HG03175 (cell line): ENCODE measurements at regions not wholly inside any gene's neighbourhood (a gene's known extent, or its start where the extent isn't known, plus 50 kb on each side); places are given as distances from the start of the nearest gene placed in this dataset.

ENCODE experiments used
- ATAC-seq: cut with Tn5 transposase; IDR thresholded peaks from one replicate; pipeline ENCODE4 v1.9.1; 2021; ENCODE audit warnings: mild to moderate bottlenecking, moderate library complexity; ENCODE audit not compliant: unreplicated experiment

DNA sequence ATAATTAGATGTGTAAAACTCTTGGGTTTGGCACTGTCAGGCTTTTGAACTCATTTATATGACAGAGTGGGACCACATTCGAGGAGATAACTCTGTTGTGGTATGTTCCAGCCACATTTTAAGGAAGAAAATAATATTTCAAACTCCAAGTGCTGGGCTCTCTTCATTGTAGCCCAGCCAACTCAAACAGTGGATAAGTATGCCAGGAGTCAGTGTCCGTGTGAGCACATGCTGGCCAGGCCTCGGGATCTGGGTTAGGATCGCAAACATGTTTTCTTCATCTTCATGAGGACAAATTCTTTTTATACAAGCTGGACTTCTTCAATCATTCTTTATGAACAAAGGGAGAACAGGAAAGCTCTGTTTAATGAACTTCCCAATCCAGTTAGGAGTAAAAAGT is 497.5 kb downstream of the MAFB start:
- ATAC-seq: no peak

DNA sequence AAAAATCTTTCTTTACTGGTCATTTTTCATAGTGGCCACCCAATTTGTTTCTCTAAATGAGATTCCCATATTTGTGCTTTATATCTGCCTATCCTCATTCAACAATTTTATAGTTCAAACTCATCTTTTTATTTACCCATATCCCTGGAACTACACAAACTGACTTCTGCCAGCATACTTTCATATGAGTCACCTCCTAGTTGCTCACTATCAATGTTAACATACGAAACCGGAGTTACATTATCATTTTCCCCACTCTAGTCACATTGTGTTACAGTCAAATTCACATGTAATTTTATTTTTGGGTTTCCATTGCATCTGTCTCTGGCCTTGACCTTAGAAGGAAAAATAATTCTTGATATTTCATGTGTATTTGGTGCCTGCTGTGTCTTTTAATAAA is 499.4 kb downstream of the MAFB start:
- ATAC-seq: no peak

DNA sequence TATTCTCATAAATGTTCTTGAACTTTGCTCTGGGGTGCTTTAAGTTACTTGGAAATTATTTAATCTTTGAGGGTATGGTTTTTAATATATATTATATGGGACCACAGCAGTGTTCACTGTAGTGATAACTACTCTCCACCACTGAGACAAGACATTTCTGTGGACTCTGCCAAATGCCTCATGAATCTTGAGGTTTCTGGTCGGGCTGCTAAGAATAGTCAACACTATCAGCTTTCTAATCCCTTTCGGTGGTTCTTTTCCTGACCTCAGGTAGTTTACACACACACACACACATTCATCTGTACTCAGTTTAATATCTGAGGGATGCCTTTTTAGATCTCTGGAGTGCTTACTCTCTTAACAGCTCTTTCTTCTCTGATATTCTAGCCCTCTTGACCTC is 500.7 kb downstream of the MAFB start:
- no peak for ATAC-seq

DNA sequence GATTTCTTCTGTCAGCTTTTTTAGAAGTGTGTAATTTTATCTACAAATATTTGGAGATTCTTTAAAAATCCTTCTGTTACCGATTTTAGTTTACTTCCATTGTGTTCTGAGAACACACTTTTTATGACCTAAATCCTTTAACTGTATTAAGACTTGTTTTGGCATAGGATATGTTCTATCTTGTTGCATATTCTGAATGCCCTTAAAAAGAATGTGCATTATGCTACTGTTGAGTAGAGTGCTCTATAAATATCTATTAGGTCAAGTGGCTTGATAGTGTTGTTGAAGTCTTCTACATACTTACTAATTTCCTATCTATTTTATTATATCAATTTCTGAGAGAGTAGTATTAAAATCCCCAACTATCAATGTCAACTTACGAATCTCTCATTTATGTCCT is 502.2 kb downstream of the MAFB start:
- no peak for ATAC-seq

DNA sequence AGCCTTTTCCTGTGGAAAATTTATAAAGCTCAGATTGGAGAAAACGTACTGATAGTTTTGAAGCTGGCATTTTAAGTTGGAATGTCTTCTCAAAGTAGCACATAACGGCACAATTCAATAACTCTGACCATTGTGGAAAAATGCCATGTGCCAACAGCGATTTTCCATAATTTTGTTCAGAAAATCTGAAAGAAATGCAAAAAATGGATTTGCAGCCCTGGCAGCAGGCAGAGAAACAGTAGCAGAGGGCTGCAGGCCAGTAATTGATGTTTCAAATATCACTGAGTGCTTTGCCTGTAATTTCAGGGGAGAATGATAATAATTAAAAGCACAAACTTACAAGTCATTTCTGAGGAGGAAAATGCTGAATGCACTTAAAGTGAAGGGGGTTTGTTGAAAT is 507.4 kb downstream of the MAFB start:
- ATAC-seq: no peak

DNA sequence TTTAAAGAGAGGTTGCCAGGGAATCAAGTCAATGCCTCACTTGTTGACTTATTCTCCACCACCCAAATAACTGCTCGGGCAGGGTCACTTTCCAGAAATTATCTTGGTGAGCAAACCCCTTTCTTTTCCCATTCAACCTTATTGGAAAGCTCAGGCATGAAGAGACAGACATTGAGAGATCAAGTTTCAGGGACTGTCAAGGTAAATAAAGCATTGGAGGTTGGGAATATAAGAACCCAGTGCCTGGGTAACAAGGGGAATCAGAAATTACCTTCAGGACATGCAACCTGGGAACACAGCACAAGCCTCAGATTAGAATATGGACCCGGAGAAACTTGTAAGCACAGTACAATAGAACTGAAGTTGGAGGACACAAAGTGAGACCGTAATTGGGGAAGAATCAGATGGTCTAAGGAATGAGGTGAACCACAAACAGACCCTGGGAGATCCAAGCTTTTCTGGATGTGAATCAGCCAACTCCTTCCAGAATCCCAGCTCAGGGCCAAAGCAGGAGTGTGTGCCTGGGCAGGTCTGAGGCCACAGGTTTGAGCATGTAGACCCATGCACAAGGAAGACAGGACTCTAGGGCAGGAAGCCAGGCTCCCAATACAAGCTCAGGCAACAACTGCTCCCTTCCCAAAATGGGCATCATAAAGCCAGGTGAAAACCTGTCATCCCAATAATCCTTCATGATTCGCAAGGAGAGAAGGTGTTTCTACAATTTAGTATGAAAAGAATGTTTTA is 512.8 kb downstream of the MAFB start:
- ATAC-seq: no peak

DNA sequence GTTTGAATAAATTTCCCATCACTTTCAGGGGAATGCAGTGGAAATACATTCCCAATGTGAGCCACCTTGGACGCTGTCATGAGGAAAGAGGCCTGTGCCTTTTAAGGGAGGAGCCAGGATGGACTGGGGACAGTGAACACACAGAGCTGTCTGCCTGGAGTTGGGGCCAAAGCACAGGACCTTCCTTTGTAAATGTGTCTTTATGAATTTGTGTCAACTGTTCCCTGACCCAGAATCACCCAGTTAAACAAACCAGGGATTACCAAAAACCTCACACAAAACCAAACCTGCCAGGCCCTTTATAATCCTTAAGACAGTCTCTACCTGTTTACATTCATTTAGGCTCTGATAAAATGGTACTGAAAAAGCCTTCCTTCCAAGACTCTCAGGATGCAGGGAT is 513.7 kb downstream of the MAFB start:
- no peak for ATAC-seq

DNA sequence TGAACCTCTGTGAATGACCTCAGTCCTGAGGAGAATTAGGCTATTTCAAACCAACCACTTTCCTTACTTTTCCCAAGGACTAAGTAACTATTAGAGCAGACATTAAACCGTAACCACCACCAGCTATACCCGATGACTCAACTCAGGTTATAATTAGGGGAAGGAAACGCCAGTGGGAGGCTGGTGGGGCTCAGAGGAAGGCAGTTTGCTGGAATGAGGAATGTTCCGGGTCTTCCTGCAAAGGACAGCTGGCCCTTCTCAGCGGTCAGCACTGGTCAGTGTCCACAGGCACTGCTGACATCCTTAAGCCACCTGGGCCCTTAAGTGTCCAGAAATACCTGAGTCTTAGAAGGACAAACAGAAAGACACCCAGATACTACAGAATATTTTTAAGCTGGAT is 515.2 kb downstream of the MAFB start:
- no peak for ATAC-seq

DNA sequence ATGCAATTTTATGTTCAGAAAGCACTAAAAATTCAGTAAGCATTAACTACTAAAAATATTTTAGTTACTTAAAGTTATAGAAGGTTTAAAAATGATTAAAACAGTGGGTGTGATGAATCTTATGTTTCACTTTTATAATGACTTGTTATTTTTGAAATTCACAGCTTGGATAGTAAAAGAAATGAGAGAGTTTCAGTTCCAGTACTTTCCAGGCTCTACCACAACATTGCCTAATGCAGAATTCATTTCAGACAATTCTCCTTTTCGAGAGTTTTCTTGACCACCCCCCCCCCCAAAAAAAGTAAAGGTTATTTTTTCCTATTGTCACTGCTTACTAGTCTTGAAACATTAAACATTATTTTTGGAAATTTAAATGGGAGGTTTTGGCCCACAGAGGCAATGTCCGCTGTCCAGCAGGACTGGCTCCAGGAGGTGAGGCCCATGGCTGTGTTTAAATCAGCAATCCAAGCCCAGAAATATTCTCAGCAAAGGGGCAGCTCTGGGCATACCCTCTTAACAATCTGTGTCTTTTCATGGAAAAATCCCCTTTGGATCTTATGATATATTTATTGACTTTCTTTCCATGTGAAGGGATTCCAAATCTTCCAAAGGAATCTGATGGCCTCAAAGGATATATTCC is 519.9 kb downstream of the MAFB start:
- no peak for ATAC-seq

DNA sequence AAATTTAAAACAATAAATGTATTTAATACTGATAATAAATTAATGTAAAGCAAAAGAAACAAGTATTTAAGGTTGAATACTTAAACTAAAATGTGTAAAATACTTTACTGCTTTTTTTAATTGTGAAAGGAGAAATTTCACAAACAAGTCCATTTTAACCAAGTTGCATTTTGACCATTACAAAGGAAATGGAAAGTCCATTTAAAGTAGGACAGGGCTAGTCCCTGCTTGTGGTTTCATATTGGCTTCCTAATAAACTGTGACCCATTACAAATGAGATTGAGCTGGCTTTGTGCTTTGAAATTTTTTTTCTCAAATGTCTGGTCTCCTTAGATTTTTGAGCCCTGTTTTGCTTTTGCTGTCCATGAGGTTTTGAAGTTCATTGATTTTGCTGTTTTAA is 527.6 kb downstream of the MAFB start:
- ATAC-seq: no peak

DNA sequence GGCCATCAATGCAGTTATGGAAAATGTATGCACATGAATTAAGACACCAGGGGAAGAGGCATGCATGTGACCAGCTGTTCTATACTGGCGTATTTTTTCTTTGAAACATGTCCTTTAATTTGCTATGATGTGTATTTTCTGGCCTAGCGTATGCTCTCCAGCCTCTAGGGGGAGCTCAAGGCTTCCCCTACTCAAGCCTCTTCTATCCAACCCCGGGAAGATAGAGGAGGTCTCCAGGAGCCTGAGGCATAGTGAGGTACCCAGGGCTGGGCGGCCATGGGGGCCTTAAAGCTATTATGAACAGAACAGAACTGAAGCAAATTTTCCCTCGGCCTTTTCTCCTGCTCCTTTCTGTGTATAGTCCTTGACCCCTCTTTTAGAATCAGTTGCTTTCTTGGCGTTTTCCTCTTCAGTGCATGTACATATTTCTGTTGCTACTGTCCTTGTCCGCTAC is 528.9 kb downstream of the MAFB start:
- no peak for ATAC-seq

DNA sequence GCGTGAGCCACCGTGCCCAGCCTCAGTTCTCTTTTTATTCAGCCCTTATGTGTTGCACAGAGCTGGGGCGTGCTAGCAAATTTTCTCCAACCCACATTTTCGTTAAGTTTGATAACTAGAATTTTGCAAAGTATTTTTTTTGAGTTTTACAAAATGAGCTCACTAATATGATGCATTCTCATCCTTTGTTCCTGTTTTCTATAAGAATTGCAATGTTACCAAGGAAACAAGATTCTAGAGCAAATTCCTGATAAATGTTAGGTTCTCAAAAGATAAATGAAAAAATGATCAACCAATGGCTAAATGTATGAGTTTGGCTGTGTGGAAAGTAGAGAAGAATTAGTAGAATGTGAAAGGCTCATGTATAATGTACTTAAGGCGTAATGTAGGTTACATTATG is 529.8 kb downstream of the MAFB start:
- ATAC-seq: no peak

DNA sequence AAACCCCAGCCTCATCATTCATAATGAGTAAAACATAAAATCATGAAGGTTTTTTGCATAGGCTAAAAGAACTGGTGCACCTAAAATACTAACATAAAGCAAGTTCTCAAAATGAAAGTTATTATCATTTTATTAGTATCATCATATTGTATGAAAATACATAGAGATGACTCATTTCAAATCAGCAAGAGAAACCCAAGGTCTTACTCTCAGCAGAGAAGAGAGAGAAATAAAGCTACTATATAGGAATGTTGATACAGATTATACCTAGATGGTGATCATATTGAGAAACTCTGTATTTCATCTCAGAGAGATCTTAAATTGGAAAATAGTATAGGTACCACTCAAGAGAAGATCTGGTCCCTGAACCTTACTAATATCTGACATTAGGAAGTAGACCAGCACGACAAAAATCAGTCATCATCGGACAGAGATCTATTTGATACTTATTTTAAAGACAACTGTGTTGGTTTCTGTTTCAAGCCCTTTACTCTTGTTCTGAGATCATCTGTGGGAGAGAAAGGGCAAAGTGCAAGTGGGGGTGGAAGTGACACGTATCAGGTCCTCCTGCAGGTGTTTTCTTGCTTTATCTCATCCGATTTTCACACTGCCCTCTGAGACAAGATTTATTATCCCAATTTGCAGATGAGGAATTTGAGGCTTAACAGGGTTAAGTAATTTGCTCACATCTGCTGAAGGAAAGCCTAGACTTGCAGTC is 532.3 kb downstream of the MAFB start:
- ATAC-seq: peak; percentile 98

DNA sequence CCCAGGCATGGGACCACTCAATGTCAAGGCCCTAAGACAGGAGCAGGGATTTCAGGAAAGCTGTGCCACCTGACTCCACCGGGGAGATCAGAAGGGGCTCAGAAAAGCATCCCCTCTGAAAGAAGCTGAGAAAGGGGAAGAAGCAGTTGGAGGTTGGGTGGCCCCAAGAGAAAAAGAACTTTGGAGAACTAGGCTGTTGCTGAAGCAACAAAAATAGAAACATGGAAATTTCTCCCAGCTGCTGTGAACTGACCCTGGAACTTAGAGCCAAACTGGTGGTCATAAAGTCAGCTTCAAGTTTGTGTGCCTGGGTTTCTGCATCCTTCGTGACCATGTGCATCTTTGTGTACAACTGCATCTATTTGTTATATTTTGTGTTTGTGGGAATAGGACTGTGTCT is 534.5 kb downstream of the MAFB start:
- ATAC-seq: no peak

DNA sequence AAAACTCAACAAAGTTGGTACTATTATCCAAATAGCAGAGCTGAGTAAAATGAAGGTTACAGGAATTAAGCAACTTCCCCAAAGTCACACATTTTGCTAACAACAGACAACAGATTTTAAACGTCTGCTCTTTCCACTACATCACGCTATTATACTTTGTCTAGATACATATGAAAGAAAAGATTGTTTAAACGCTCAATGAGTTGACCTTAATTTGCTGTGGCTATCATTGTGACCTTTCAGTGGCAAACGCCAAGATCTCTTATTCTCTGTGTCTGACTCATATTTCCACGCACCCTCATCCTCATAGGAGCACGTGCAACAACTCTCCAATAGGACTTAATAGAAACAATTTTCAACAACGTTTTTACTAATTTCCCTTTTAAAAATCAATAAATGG is 540.1 kb downstream of the MAFB start:
- no peak for ATAC-seq

DNA sequence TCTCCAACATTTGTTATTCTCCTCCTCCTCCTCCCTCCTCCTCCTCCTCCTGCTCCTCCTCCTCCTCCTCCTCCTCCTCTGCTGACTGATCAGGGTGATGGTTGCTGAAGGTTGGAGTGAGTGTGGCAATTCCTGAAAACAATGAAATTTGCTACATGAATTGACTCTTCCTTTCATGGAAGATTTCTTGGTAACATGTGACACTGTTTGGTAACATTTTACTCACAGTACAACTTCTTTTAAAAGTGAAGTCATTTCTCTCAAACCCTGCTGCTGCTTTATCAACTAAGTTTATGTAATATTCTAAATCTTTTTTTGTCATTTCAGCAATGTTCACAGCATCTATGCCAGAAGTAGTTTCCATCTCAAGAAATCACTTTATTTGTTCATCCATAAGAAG is 543.0 kb downstream of the MAFB start:
- ATAC-seq: no peak

DNA sequence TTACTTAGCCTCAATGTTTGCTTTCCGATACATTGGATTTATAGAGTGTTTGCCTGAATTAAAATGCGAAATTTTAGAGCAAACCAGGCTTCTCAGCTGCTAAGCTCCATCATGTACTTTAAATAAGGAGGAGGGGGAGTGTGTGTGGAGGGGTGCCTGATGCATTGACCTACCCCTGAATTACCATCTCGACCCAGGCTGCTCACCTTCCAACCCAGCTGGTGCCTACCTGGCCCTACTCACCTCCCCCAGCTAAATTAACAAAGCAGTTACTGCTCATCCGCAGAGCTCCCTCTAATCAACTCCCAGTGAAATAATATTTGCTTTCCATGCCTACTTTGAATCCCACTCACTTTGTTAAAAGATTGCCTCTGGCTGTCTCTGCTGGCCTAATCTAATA is 544.5 kb downstream of the MAFB start:
- no peak for ATAC-seq

DNA sequence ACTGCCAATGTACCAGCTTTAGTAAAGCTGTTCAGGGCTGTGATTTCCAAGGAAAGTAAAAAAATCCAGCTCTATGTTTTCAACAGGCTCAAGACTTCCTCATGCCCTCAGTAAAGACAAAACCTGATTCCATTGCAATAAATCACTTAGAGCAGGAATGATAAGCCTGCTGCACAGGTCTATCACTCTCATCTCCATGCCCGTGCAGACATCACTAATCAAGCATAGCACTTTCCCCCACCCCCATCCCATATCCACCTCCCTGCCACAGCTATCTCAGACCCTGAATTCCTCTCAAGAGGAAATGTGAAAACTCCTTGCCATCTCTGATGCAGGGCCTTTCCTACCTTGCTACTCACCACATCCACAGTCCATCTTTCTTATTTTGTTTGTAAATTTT is 554.9 kb downstream of the MAFB start:
- ATAC-seq: no peak

DNA sequence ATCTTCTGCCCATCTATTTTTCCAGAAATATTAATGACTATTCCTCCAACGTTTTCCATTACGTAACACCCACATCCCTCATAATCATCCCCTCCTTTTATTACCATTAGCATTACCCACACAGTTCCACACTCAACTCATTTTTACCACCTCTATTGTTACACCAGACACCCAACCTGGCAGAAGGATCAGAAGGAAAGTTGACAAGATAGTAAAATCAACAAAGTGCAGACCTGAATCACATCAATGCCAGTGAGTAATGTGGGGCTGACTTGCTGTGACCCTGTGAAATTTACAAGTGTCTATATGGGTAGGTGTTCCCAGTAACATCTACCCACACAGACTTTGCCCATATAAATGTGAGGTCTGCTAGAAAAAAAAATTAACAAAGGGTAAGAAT is 568.2 kb downstream of the MAFB start:
- no peak for ATAC-seq

DNA sequence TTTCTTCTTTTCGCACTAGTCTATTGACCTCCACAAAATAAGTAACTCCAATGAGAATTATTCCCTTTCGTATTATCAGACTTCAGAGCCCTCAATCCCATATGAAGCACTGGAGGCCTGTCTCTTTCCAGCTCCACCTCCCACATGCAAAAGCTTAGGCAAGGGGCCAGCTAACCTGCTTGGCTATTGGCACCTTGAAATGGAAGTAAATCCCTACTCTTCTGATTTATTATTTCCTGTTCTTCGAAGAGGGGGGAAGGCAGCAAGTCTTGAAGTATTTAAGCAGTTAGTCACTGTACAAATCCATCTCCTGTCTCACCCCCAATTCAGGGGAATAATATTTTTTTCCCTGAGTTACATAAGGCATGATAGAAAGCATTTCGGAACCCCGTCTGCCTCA is 577.8 kb downstream of the MAFB start:
- ATAC-seq: no peak

DNA sequence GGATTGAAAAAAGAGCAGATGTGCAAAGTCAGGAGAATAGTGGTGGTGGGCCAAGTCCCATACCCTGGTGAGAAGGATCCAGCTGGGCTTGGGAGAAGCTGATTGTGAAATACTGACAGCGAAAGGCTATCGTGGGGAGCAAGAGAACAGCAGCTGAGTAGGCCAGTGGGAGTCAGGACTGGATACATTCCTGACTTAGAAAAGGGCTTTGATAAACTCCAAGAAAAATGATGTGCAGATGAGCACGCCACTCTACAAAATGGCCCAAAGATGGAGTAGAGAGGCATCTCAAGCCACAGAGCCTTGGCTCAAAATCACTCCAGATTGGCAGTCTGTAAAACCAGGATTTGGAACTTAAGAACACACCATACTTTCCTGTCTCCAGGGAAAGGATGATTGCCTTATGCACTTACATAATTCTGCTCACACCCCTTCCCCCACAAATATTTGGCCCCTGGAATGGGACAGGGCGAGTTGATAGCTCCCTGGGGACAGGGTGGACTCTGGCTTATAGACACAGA is 578.7 kb downstream of the MAFB start:
- ATAC-seq: no peak

DNA sequence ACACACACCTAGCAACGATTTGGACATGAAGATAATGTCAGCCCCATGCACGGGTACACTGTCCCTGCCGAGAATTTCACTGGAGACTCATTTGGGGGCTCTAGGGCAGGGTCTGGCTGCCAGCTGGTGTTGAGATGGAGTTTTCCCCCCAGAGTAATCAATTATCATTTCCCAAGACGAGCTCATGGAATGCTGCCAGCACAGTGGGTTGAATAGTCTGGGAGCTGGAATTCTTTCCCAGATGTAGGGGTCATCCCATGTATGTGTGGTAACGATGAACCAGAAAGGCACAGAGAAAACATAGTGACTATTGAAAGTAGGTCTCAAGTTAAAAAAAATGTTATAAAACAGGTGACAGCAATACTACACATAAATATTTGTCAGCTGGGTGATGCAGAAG is 579.9 kb downstream of the MAFB start:
- ATAC-seq: no peak
